Glutamatergic neuron (in vitro differentiated cells): ENCODE measurements at regions not wholly inside any gene's neighbourhood (a gene's known extent, or its start where the extent isn't known, plus 50 kb on each side); places are given as distances from the start of the nearest gene placed in this dataset.

Experiments used
- DNase-seq: peaks from one replicate; pipeline ENCODE4 v3.0.0; 2022
- H3K27ac Mint-ChIP-seq: one replicate; pipeline ENCODE4 v1.8.0; 2020; ENCODE audit warnings: mild to moderate bottlenecking, mixed read lengths, inconsistent platforms; ENCODE audit not compliant: unreplicated experiment
- H3K27me3 Mint-ChIP-seq: one replicate; pipeline ENCODE4 v1.8.0; 2020; ENCODE audit warnings: mild to moderate bottlenecking, moderate library complexity, mixed read lengths, inconsistent platforms; ENCODE audit not compliant: unreplicated experiment
- H3K36me3 Mint-ChIP-seq: one replicate; pipeline ENCODE4 v1.8.0; 2020; ENCODE audit warnings: mild to moderate bottlenecking, mixed read lengths, inconsistent platforms; ENCODE audit not compliant: unreplicated experiment
- H3K4me1 Mint-ChIP-seq: one replicate; pipeline ENCODE4 v1.8.0; 2020; ENCODE audit warnings: mild to moderate bottlenecking, low read depth, mixed read lengths, inconsistent platforms; ENCODE audit not compliant: unreplicated experiment
- H3K4me3 Mint-ChIP-seq: one replicate; pipeline ENCODE4 v1.8.0; 2020; ENCODE audit warnings: mild to moderate bottlenecking, mixed read lengths, inconsistent platforms; ENCODE audit not compliant: unreplicated experiment
- H3K9me3 Mint-ChIP-seq: one replicate; pipeline ENCODE4 v1.8.0; 2020; ENCODE audit warnings: mild to moderate bottlenecking, moderate library complexity, mixed read lengths, inconsistent platforms; ENCODE audit not compliant: unreplicated experiment
- TF ChIP-seq, protein P1 (sequence below): fragments of 200-600 bp; sonication (generic); IDR thresholded peaks from one replicate; pipeline ENCODE4 v1.5.0; 2021; ENCODE audit not compliant: partially characterized antibody, unreplicated experiment

DNA sequence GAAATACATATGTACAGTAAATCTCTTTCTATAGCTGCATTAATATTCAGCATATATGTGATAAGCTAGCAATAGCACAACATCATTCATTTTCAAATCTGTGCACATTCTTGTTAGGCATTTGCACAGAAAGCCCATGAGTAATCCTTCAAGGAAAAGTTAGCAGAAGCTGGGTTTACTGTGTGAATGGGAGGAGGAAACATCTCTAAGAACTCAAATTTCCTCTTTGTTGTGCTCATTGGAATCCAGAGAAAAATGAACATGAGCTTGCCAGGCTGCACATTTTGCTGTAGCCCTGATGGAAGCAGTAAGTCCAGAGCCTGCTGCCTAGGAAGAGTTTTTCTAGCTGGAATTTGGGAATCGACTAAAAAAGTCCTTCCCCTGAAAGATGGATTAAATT is 214.2 kb upstream of the FOXD3 start:
- Mint-ChIP-seq H3K9me3 (no peaks in the 10 kb centered on the region), H3K4me3 (no peak overlapping the region), H3K27ac (no peak overlapping the region), H3K36me3 (no peaks in the 10 kb centered on the region), H3K27me3 (peaks cover 1% of the 10 kb centered on the region), H3K4me1 (peaks cover 3% of the 10 kb centered on the region)
- TF ChIP-seq, protein P1, sequence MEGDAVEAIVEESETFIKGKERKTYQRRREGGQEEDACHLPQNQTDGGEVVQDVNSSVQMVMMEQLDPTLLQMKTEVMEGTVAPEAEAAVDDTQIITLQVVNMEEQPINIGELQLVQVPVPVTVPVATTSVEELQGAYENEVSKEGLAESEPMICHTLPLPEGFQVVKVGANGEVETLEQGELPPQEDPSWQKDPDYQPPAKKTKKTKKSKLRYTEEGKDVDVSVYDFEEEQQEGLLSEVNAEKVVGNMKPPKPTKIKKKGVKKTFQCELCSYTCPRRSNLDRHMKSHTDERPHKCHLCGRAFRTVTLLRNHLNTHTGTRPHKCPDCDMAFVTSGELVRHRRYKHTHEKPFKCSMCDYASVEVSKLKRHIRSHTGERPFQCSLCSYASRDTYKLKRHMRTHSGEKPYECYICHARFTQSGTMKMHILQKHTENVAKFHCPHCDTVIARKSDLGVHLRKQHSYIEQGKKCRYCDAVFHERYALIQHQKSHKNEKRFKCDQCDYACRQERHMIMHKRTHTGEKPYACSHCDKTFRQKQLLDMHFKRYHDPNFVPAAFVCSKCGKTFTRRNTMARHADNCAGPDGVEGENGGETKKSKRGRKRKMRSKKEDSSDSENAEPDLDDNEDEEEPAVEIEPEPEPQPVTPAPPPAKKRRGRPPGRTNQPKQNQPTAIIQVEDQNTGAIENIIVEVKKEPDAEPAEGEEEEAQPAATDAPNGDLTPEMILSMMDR, result no peak
- DNase-seq, result no peak

DNA sequence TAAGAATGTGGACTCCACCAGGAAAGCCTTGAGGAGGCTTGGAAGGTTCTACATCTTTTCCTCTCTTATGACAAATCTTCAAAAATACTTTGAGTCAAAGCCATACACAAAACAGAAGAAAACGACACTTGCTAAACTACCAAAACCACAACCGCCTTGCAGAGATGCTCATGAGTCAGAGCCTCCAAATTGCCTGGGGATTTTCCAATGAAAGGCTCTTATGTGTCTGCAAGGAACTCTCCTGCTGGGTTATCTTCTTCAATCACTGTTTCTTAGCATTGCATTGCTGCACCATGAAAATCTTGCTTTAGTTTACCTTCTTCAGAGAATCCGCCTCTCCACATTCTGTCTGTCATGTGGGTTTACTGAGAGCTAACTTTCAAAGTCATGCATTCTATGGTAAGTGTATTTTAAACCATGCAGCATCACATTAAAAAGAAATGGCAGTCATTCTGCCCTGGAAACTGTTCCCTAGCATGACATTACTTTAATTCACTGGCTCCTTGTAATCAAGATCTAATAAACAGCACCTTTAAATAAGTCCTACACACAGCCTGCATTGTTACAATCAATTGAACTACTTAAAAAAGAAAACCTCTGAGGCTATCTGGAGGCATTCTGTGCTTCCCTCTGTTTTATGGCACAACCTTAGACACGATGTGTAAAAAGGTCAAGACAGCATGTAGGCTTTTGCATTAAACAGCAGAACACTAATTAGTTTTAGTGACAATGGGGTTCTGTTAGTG is 210.0 kb upstream of the FOXD3 start:
- H3K27ac Mint-ChIP-seq, result no peak overlapping the region
- H3K4me3 Mint-ChIP-seq, result no peak overlapping the region
- H3K4me1 Mint-ChIP-seq, result no peaks in the 10 kb centered on the region
- no peak for DNase-seq
- H3K36me3 Mint-ChIP-seq, result peaks cover 4% of the 10 kb centered on the region
- TF ChIP-seq, protein P1, result no peak
- H3K9me3 Mint-ChIP-seq, result no peaks in the 10 kb centered on the region
- H3K27me3 Mint-ChIP-seq, result no peaks in the 10 kb centered on the region

DNA sequence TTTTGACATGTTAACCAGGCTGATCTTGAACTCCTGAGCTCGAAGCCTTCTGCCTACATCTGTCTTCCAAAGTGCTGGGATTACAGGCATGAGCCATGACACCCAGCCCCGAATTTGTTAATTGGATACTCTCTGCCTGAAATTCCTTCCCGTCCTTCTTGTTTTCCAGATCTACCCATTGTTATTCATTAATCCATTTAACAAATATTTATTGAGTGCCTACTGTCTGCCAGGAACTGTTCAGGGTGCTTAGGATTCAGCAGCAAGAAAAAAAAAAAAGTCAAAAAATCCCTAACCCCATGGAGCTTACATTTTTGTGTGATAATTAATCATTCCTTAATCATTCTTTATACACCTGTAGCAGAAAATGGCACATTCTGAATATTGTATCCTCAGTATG is 206.8 kb upstream of the FOXD3 start:
- no peak for DNase-seq
- peaks cover 11% of the 10 kb centered on the region for H3K4me1 Mint-ChIP-seq
- TF ChIP-seq, protein P1, result no peak
- H3K27me3 Mint-ChIP-seq, result no peaks in the 10 kb centered on the region
- no peaks in the 10 kb centered on the region for H3K9me3 Mint-ChIP-seq
- H3K4me3 Mint-ChIP-seq, result no peak overlapping the region
- peaks cover 4% of the 10 kb centered on the region for H3K36me3 Mint-ChIP-seq
- no peak overlapping the region for H3K27ac Mint-ChIP-seq

DNA sequence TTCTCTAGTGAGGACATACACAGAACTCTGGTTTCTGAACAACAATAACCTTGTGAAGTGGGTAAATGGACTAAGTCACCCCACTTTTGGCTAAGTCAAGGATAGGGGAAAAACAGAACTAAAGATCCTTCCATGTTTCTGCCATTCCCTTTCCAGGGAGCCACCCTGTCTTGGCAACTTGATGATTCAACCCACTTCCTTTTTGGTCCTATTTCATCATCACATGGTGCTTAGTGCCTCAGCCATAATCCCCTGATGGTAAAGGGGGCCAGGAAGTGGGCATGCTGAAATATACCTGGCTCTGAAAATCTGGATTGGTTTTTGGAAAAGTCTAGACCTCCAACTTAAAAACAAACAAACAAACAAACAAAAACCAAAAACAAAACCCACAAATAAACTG is 206.4 kb upstream of the FOXD3 start:
- Mint-ChIP-seq H3K9me3 (no peaks in the 10 kb centered on the region), H3K36me3 (peaks cover 4% of the 10 kb centered on the region), H3K4me1 (peaks cover 11% of the 10 kb centered on the region), H3K4me3 (no peak overlapping the region), H3K27ac (no peak overlapping the region), H3K27me3 (no peaks in the 10 kb centered on the region)
- TF ChIP-seq, protein P1, result no peak
- no peak for DNase-seq

DNA sequence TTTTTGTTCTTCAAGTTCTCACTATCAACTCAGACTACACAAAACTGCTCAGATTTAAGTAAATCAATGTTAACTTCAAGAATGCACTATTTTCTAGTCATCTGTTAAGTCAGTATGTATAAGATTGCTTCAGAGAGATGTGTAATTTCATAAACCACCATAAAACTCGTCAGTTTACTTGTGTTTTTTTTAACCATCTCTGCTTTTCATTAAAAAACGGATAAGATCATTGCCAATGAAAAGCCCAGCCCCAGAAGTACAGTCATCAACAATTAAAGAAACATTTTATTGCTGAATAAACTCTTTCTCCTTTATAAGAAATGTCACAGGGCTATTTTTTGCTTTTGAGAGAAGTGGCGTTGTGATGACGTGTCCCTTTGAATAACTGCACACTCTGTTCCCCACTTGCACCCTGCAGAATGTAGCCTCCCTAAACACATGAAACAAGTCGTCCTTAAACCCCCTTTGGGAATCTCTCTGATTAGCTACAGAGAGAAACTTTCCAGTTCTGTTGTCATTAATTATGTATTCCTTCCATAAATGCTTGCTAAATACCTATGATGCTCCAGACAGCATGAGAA is 202.7 kb upstream of the FOXD3 start:
- Mint-ChIP-seq H3K27me3 (peaks cover 5% of the 10 kb centered on the region), H3K4me1 (peaks cover 33% of the 10 kb centered on the region), H3K9me3 (peaks cover 7% of the 10 kb centered on the region), H3K27ac (no peak overlapping the region), H3K4me3 (no peak overlapping the region), H3K36me3 (peaks cover 4% of the 10 kb centered on the region)
- TF ChIP-seq, protein P1, result no peak
- no peak for DNase-seq
